Keratinocyte (primary cell): ENCODE measurements at regions not wholly inside any gene's neighbourhood (a gene's known extent, or its start where the extent isn't known, plus 50 kb on each side); places are given as distances from the start of the nearest gene placed in this dataset.

Experiments used
- DNase-seq: peaks from one replicate; pipeline ENCODE4 v3.0.0-alpha.2; 2011; ENCODE audit warnings: low read depth, missing footprints, low spot score
- FAIRE-seq: peaks from 2 replicates; lab custom pipeline; 2011; peaks lifted over from hg19 to GRCh38; lab: Jason Lieb, UNC
- H2AFZ ChIP-seq: 2 replicates; pipeline ENCODE4 v1.6.0; 2012; ENCODE audit warnings: low read length, control low read depth, inconsistent platforms; ENCODE audit not compliant: control insufficient read depth
- H3K27ac ChIP-seq: 2 replicates; pipeline ENCODE4 v1.5.1; 2011; ENCODE audit warnings: low read length; ENCODE audit not compliant: control insufficient read depth, insufficient read depth
- H3K27me3 ChIP-seq: 3 replicates; pipeline ENCODE4 v1.6.0; 2011; ENCODE audit warnings: low read length; ENCODE audit not compliant: control insufficient read depth, insufficient read depth; ENCODE audit errors: extremely low read depth
- H3K36me3 ChIP-seq, 2 experiments: 2 replicates in 1 of 2; 3 replicates in 1 of 2; pipeline ENCODE4 v1.5.1; 2011; ENCODE audit warnings: low read length in 2 of 2, mild to moderate bottlenecking in 1 of 2; ENCODE audit not compliant: control insufficient read depth in 2 of 2, insufficient read depth in 2 of 2; ENCODE audit errors: extremely low read depth in 1 of 2
- H3K4me1 ChIP-seq: 3 replicates; pipeline ENCODE4 v1.5.1; 2011; ENCODE audit warnings: low read length; ENCODE audit not compliant: control insufficient read depth, insufficient read depth; ENCODE audit errors: extremely low read depth
- H3K4me2 ChIP-seq: 3 replicates; pipeline ENCODE4 v1.6.0; 2011; ENCODE audit warnings: low read depth, low read length; ENCODE audit not compliant: control insufficient read depth, insufficient read depth; ENCODE audit errors: extremely low read depth
- H3K4me3 ChIP-seq, 3 experiments: fragments of 200-600 bp in 1 of 3; sonication (generic) in 1 of 3; 2 replicates in 2 of 3; 3 replicates in 1 of 3; pipeline ENCODE4 v1.5.1; 2011 to 2016; ENCODE audit warnings: low read length in 3 of 3, mild to moderate bottlenecking in 3 of 3, control low read depth in 2 of 3, inconsistent platforms in 1 of 3, low read depth in 1 of 3, mixed read lengths in 1 of 3, mixed run types in 1 of 3, moderate library complexity in 1 of 3; ENCODE audit not compliant: control insufficient read depth in 2 of 3, insufficient read depth in 2 of 3; ENCODE audit errors: extremely low read depth in 1 of 3
- H3K79me2 ChIP-seq: 2 replicates; pipeline ENCODE4 v1.6.0; 2012; ENCODE audit warnings: low read length; ENCODE audit not compliant: control insufficient read depth, insufficient read depth
- H3K9ac ChIP-seq: 3 replicates; pipeline ENCODE4 v1.6.0; 2011; ENCODE audit warnings: low read length; ENCODE audit not compliant: control insufficient read depth, insufficient read depth; ENCODE audit errors: extremely low read depth
- H3K9me1 ChIP-seq: 3 replicates; pipeline ENCODE4 v1.6.0; 2011; ENCODE audit warnings: low read length; ENCODE audit not compliant: control insufficient read depth, insufficient read depth; ENCODE audit errors: extremely low read depth
- H3K9me3 ChIP-seq: 2 replicates; pipeline ENCODE4 v1.5.1; 2012; ENCODE audit warnings: low read depth, low read length; ENCODE audit not compliant: control insufficient read depth
- H4K20me1 ChIP-seq: 3 replicates; pipeline ENCODE4 v1.6.0; 2011; ENCODE audit warnings: low read length; ENCODE audit not compliant: control insufficient read depth, insufficient read depth; ENCODE audit errors: extremely low read depth
- CTCF ChIP-seq, 3 experiments: IDR thresholded peaks in 1 of 3; conservative IDR thresholded peaks in 1 of 3; optimal IDR thresholded peaks in 1 of 3; 2 replicates in 2 of 3; 3 replicates in 1 of 3; pipeline versions ENCODE3 to v1.5.1; 2011; ENCODE audit warnings: low read length in 3 of 3, mild to moderate bottlenecking in 3 of 3, moderate library complexity in 2 of 3, control low read depth in 1 of 3, inconsistent platforms in 1 of 3; ENCODE audit not compliant: insufficient read depth in 2 of 3; ENCODE audit errors: extremely low read depth in 1 of 3
- EZH2 ChIP-seq: IDR thresholded peaks from one replicate; pipeline ENCODE4 v1.6.1; 2012; ENCODE audit warnings: inconsistent platforms, mild to moderate bottlenecking, low read length, moderate library complexity
- dilution Hi-C: fragments of 300-500 bp; cut with MboI; formaldehyde crosslinking; loops from one replicate; pipeline ENCODE4 v1.7.0; 2020; ENCODE audit warnings: low sequenced_read_pairs; ENCODE audit not compliant: extremely low pct_ligation_motif_present

GRCh38 chr1:73854527-73854926 is 343.4 kb downstream of the LRRIQ3 start:
- Histone ChIP-seq H3K9ac (no peak overlapping the region), H4K20me1 (no peaks in the 10 kb centered on the region), H3K4me2 (no peak overlapping the region), H3K27me3 (no peaks in the 10 kb centered on the region), H3K27ac (no peak overlapping the region), H3K36me3 (no peaks in the 10 kb centered on the region), H3K9me3 (no peaks in the 10 kb centered on the region), H3K4me3 (no peak overlapping the region), H2AFZ (no peak overlapping the region), H3K9me1 (no peaks in the 10 kb centered on the region), H3K4me1 (no peaks in the 10 kb centered on the region), H3K79me2 (no peaks in the 10 kb centered on the region)
- DNase-seq, result no peak
- no peak for FAIRE-seq
- TF ChIP-seq EZH2, result no peak
- TF ChIP-seq CTCF (optimal IDR thresholded peaks at IDR 0.05 in 1 of 3, IDR thresholded peaks at IDR 0.05 in 1 of 3, conservative IDR thresholded peaks at IDR 0.05 in 1 of 3; ENCODE audit: extremely low read depth in 1 of 3, insufficient read depth in 2 of 3, low read length in 3 of 3), result no peak
- dilution Hi-C loops, result no loop called here

GRCh38 chr1:73842436-73842835 is 355.5 kb downstream of the LRRIQ3 start:
- dilution Hi-C loops, result no loop called here
- Histone ChIP-seq H2AFZ (no peak overlapping the region), H4K20me1 (no peaks in the 10 kb centered on the region), H3K9me3 (no peaks in the 10 kb centered on the region), H3K4me2 (no peak overlapping the region), H3K9ac (no peak overlapping the region), H3K36me3 (no peaks in the 10 kb centered on the region), H3K79me2 (no peaks in the 10 kb centered on the region), H3K4me3 (no peak overlapping the region), H3K27me3 (no peaks in the 10 kb centered on the region), H3K9me1 (no peaks in the 10 kb centered on the region), H3K4me1 (no peaks in the 10 kb centered on the region), H3K27ac (no peak overlapping the region)
- FAIRE-seq (no peak), DNase-seq (no peak)
- no peak for TF ChIP-seq EZH2
- TF ChIP-seq CTCF (optimal IDR thresholded peaks at IDR 0.05 in 1 of 3, IDR thresholded peaks at IDR 0.05 in 1 of 3, conservative IDR thresholded peaks at IDR 0.05 in 1 of 3; ENCODE audit: extremely low read depth in 1 of 3, insufficient read depth in 2 of 3, low read length in 3 of 3), result no peak
